MG63 (cell line): ENCODE measurements at regions not wholly inside any gene's neighbourhood (a gene's known extent, or its start where the extent isn't known, plus 50 kb on each side); places are given as distances from the start of the nearest gene placed in this dataset.

Experiments
- DNase-seq: peaks from one replicate; pipeline ENCODE4 v3.0.0-alpha.2; 2020
- H3K27me3 ChIP-seq: fragments of 250-450 bp; sonication (Bioruptor Pico); 2 replicates; pipeline ENCODE4 v1.5.1; 2020; ENCODE audit warnings: mild to moderate bottlenecking, moderate library complexity
- H3K36me3 ChIP-seq: fragments of 250-450 bp; sonication (Bioruptor Pico); 2 replicates; pipeline ENCODE4 v1.5.1; 2020; ENCODE audit warnings: mild to moderate bottlenecking, moderate library complexity
- H3K4me3 ChIP-seq: fragments of 250-450 bp; sonication (Bioruptor Pico); 2 replicates; pipeline ENCODE4 v1.5.1; 2020; ENCODE audit warnings: mild to moderate bottlenecking, moderate library complexity
- H3K9me3 ChIP-seq: fragments of 250-450 bp; sonication (Bioruptor Pico); 2 replicates; pipeline ENCODE4 v1.5.1; 2020; ENCODE audit warnings: mild to moderate bottlenecking, moderate library complexity

DNA sequence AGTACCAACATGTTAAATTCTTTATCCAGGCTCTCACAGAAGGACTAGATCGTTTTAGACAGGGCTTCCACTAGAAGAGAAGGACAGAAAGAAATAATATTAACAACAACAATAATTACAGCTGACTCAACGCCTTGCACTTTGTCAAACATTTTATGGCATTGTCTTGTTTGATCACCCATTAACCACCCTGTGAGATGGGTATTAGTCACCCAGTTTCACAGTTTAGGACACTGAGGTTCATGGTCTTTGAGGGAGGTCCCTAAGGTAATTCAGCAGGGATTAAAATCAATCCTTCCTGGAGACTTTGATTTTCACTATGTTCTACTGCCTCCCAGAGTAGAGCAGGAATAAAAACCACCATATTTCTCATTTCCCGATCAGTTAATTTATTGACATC lies 51.4 kb upstream of the BNC2 start:
- Histone ChIP-seq H3K27me3 (no peaks in the 10 kb centered on the region), H3K9me3 (no peaks in the 10 kb centered on the region; the same call in none of the 2 replicates), H3K36me3 (no peaks in the 10 kb centered on the region), H3K4me3 (no peak overlapping the region)
- DNase-seq = peak; percentile 30
